ENCODE measurements at regions not wholly inside any gene's neighbourhood (a gene's known extent, or its start where the extent isn't known, plus 50 kb on each side); places are given as distances from the start of the nearest gene placed in this dataset.
A peak's percentile ranks its signal among the peaks of the same experiment; 100 is the strongest.
"Not testable (repeated sequence)": the region's sequence is repeated elsewhere in the genome, so short reads cannot be mapped to it uniquely, and the experiment has no call there.

DNA sequence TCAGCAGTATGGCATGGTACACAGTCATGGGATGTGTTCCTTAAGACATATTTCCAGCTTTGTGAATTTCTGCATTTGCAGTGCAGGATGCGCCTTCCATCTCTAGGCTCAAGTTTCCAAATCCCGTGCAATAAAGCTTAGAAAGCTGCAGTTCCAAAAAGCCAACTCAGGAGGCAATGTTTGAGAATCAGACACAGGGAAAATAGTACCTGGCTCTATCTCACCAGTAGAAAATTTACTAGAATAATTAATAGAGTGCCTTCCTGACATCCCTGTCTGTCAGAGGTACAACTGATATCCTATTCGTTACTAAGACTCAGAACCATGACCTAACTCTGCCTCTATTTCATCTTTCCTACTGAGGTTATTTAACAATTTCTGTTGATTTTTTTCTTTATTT lies 1333.0 kb downstream of the PCDH19 start:
- ATAC-seq: no peak

- no peak for ATAC-seq
Measured at GRCh38 chrX:99073551-99073950, 1336.5 kb downstream of the PCDH19 start.

- ATAC-seq: no peak
Measured at GRCh38 chrX:99051639-99052038, 1358.4 kb downstream of the PCDH19 start.

DNA sequence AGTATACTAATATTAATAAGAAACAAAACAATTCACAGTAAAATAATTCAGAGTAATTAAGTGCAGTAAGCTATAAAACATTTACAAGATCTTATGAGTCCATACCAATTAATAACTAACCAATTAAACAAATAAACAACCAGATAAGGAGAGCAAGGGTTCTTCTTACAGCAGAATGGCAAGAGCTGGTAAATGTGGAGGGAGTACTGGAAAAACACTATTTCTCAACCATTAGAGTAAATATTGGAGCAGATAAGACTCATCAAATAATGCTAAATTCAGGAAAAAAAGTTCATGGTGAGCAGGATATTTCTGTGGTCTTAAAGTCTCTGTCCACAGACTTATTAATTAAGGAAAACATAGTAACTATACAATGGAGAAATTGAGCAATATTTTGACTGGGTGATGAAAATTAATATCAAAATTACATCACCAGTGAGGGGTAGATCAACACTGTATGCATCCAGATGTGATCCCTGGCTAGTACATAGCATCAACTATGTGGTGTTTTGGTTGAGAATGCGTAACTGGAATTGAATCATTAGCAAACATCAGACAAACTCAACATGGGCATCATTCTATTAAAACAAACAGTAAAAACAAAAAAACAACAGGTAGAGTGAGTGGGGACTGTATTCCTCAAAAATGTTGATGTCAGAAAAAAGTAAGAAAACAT lies 1376.7 kb downstream of the PCDH19 start:
- no peak for ATAC-seq

DNA sequence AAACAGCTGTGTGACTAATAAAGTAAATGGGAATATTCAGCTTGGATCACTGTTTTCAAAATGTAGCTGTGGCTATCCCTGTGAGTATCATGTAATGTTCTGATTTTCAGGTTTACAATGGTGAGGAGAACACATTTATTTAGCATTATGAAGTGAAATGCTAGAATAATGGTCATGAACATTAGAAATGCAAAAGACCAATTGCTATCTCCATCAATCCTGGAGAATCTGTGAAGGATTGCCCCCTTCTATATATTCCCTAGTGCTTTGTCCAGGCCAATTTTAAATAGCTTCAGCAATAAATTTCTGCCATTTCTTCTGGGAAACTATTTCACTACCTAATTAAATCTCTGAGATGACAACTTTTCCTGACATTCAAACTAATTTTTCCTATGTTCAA lies 1399.1 kb downstream of the PCDH19 start:
- ATAC-seq: no peak

GRCh38 chrX:99001286-99001685 lies 1408.8 kb downstream of the PCDH19 start:
- no peak for ATAC-seq

DNA sequence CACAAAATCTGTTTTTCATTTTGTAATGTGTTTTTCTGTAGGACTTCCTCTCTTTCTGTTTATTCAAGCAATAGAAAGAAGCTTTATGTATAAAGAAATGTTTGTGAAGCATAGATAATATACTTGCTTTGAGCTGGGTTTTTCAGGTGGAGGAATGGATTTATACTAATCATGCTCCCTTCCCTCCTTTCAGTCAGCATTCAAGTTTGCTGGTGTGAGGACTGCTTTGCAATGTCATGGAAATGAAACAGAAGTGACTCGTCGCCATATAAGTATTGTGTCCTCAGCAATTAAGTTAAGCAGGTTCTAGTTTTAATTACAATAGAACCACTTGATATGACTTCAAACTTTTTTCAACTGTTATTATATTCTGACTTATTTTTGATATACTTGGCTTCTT lies 1447.1 kb downstream of the PCDH19 start:
- ATAC-seq: no peak

GRCh38 chrX:98956014-98956413 lies 1454.1 kb downstream of the PCDH19 start:
- peak; percentile 39 for ATAC-seq

DNA sequence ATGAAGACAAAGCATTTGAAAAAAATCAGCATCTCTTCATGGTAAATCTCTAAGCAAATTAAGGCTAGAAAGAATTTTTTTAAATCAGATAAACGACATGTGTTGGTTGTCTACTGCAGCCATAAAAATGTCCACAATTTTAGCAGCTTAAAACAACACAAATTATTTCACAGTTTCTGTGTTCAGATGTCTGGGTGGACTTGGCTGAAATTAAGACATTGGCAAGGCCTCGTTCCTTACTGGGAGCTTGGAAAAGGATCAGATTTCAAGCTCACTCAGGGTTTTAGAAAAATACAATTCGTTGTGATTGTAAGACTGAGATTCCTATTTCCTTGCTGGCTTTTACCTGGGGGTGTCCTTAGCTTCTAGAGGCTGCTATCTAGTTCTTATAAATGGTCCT lies 1470.6 kb downstream of the PCDH19 start:
- no peak for ATAC-seq

DNA sequence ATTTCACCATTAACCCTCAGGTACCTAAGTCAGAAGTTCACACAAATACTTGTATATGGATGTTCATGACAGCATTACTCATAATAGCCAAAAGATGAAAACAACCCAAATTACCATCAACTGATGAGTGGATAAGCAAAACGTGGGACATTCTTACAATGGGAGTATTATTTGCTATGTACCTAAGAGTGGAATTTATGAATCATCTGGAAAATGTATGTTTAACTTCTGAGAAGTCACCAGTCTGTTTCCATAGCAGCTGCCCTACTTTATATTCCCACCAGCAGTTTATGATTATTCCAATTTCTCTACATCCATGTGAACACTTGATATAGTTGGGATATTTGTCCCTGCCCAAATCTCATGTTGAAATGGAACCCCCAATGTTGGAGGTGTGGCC lies 1478.9 kb downstream of the PCDH19 start:
- ATAC-seq: no peak

- no peak for ATAC-seq
Measured at GRCh38 chrX:98924511-98924910, 1485.6 kb downstream of the PCDH19 start.

DNA sequence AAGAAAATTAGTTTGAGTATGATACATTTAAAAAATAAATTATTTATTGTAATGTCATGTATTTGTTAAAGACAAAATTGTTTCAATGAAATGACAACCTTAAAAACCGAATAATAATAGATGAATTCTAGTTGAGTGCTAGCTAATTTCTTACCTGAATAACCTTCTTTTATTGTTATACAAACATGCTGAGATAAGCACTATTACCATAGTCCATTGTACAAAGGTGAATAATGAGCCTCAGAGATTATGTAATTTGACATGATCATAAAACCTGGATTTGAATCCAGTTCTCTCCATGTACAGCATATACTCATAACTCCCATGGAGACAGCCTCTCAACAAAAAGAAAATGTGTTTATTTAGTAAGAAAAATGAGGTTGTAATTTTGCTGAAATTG lies 1512.9 kb downstream of the PCDH19 start:
- ATAC-seq: no peak

DNA sequence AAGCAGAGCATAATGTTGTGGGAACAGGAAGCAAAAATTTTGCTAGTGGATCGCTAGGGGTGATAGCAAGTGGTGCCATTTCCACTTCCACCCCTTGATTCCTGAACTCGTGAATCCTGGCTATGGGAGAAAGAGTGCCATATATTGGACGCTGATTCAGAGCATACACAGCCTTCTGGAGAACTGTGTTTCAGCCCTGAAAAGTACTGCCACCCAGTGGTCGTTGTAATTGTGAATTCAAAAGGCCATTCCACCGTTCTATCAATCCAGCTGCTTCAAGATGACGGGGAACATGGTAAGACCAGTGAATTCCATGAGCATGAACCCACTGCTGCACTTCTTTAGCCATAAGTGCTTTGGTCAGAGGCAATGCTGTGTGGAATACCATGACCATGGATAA lies 1559.4 kb downstream of the PCDH19 start:
- ATAC-seq: not testable (repeated sequence)
